ENCODE measurements at regions not wholly inside any gene's neighbourhood (a gene's known extent, or its start where the extent isn't known, plus 50 kb on each side); places are given as distances from the start of the nearest gene placed in this dataset.

DNA sequence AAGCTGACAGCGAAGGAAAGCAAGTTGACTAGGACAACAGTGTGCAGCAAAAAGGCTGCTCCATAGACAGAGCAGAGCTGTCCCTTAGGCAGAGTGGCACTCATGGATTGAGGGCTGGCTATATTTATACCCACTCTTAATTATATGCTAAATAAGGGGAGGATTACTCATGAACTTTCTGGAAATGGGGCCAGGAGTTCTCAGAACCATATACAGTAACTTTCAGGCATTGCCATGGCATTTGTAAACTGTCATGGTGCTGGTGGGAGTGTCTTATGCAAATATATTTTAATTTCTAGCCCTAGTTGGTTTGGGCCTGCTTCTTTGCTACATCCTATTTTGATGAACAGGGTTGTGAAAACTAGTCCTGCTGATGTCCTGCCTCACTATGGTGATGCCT is 279.5 kb upstream of the MGAT5 start:
- TF ChIP-seq EP300 (IDR thresholded peaks at IDR 0.05; ENCODE audit: borderline replicate concordance in 1 of 2, control insufficient read depth in 1 of 2, low read depth in 2 of 2, low read length in 2 of 2) (no peak), TAF1 (IDR thresholded peaks at IDR 0.05; ENCODE audit: borderline replicate concordance, low read depth, low read length) (no peak)
- TF ChIP-seq, protein P1, sequence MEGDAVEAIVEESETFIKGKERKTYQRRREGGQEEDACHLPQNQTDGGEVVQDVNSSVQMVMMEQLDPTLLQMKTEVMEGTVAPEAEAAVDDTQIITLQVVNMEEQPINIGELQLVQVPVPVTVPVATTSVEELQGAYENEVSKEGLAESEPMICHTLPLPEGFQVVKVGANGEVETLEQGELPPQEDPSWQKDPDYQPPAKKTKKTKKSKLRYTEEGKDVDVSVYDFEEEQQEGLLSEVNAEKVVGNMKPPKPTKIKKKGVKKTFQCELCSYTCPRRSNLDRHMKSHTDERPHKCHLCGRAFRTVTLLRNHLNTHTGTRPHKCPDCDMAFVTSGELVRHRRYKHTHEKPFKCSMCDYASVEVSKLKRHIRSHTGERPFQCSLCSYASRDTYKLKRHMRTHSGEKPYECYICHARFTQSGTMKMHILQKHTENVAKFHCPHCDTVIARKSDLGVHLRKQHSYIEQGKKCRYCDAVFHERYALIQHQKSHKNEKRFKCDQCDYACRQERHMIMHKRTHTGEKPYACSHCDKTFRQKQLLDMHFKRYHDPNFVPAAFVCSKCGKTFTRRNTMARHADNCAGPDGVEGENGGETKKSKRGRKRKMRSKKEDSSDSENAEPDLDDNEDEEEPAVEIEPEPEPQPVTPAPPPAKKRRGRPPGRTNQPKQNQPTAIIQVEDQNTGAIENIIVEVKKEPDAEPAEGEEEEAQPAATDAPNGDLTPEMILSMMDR (IDR thresholded peaks at IDR 0.05 in 2 of 3, conservative IDR thresholded peaks at IDR 0.05 in 1 of 3; ENCODE audit: control insufficient read depth in 2 of 3, extremely low read depth in 1 of 3, insufficient read depth in 1 of 3, low read depth in 3 of 3, low read length in 3 of 3): no peak

Data from GM12878 (cell line).